ENCODE measurements at regions not wholly inside any gene's neighbourhood (a gene's known extent, or its start where the extent isn't known, plus 50 kb on each side); places are given as distances from the start of the nearest gene placed in this dataset.

GRCh38 chr12:58369576-58369975 is 428.2 kb downstream of the ATP23 start:
- no peak for TF ChIP-seq CTCF (conservative IDR thresholded peaks at IDR 0.05; ENCODE audit: low read depth, low read length)
- TF ChIP-seq EZH2phosphoT487 (IDR thresholded peaks at IDR 0.05; ENCODE audit: borderline replicate concordance, low read length): no peak
